Lower leg skin (tissue), 3 donors: ENCODE measurements at regions not wholly inside any gene's neighbourhood (a gene's known extent, or its start where the extent isn't known, plus 50 kb on each side); places are given as distances from the start of the nearest gene placed in this dataset.

ENCODE experiments used
- CTCF ChIP-seq, 3 donors: fragments of 450-650 bp; IDR thresholded peaks; one replicate each; pipeline ENCODE4 v1.5.1; 2016; ENCODE audit warnings: antibody characterized with exemption in 3 of 3, mild to moderate bottlenecking in 3 of 3, moderate library complexity in 2 of 3
- POLR2A ChIP-seq, 2 donors: fragments of 450-650 bp; IDR thresholded peaks; one replicate each; pipeline ENCODE4 v1.6.1; 2016 to 2017; ENCODE audit warnings: antibody characterized with exemption in 2 of 2, mild to moderate bottlenecking in 1 of 2, moderate library complexity in 1 of 2

- no peak for TF ChIP-seq CTCF (IDR thresholded peaks at IDR 0.05)
- TF ChIP-seq POLR2A (IDR thresholded peaks at IDR 0.05) = no peak
Measured at GRCh38 chr1:215426101-215426500, 141.0 kb upstream of the KCTD3 start.
